H1 (cell line): ENCODE measurements at regions not wholly inside any gene's neighbourhood (a gene's known extent, or its start where the extent isn't known, plus 50 kb on each side); places are given as distances from the start of the nearest gene placed in this dataset.

Source experiments
- CTCF ChIA-PET: fragments of 300-600 bp; sonication (Branson Sonifier 250); formaldehyde crosslinking; loops from one replicate; lab custom pipeline; 2021; ENCODE audit not compliant: partially characterized antibody; lab: Charles Lee
- POLR2A ChIA-PET: fragments of 300-600 bp; sonication (Branson Sonifier 250); formaldehyde crosslinking; loops from one replicate; lab custom pipeline; 2021; ENCODE audit warnings: inconsistent platforms; ENCODE audit not compliant: partially characterized antibody; lab: Charles Lee
- DNase-seq, 2 experiments: peaks; one replicate each; pipeline versions ENCODE4 v3.0.0 to v3.0.0-alpha.2; 2010 to 2022; ENCODE audit warnings: low spot score in 2 of 2, low read depth in 1 of 2, mixed read lengths in 1 of 2
- FAIRE-seq: peaks from 2 replicates; lab custom pipeline; 2011; peaks lifted over from hg19 to GRCh38; lab: Jason Lieb, UNC
- H2AFZ ChIP-seq: 2 replicates; pipeline ENCODE4 v1.8.1; 2012; ENCODE audit warnings: low read length, inconsistent platforms
- H2AK5ac ChIP-seq: 2 replicates; pipeline ENCODE4 v1.6.1; 2013; ENCODE audit warnings: low read depth, low read length
- H2BK120ac ChIP-seq: replicated peaks from 2 replicates; pipeline ENCODE3; 2013; ENCODE audit warnings: low read depth, low read length, inconsistent platforms
- H2BK12ac ChIP-seq: 2 replicates; pipeline ENCODE4 v1.6.1; 2013; ENCODE audit warnings: low read depth, low read length
- H2BK15ac ChIP-seq: 2 replicates; pipeline ENCODE4 v1.6.1; 2013; ENCODE audit warnings: low read length
- H2BK20ac ChIP-seq: 2 replicates; pipeline ENCODE4 v1.6.1; 2013; ENCODE audit warnings: low read length
- H2BK5ac ChIP-seq: 2 replicates; pipeline ENCODE4 v1.6.1; 2013; ENCODE audit warnings: low read depth, low read length
- H3K14ac ChIP-seq: 2 replicates; pipeline ENCODE4 v1.6.1; 2013; ENCODE audit warnings: inconsistent platforms; ENCODE audit not compliant: insufficient read length
- H3K18ac ChIP-seq: 2 replicates; pipeline ENCODE4 v1.6.1; 2013; ENCODE audit warnings: low read length; ENCODE audit errors: extremely low read depth
- H3K23ac ChIP-seq: 2 replicates; pipeline ENCODE4 v1.6.1; 2013; ENCODE audit warnings: inconsistent platforms; ENCODE audit not compliant: insufficient read length
- H3K23me2 ChIP-seq: 2 replicates; pipeline ENCODE4 v1.6.1; 2013; ENCODE audit warnings: low read depth, low read length
- H3K27ac ChIP-seq: 2 replicates; pipeline ENCODE4 v1.6.1; 2011; ENCODE audit warnings: low read depth, low read length, inconsistent platforms
- H3K27me3 ChIP-seq, 4 experiments: replicated peaks in 1 of 4; 1 replicate in 1 of 4; 2 replicates in 3 of 4; pipeline versions ENCODE4 v1.6.1 to v1.8.1; 2011 to 2013; ENCODE audit warnings: low read length in 3 of 4, mild to moderate bottlenecking in 3 of 4, inconsistent platforms in 2 of 4, mixed read lengths in 2 of 4, moderate library complexity in 1 of 4; ENCODE audit not compliant: control insufficient read depth in 3 of 4, insufficient read depth in 3 of 4; ENCODE audit errors: extremely low read depth in 1 of 4
- H3K36me3 ChIP-seq, 4 experiments: 2 replicates each; pipeline versions ENCODE4 v1.6.1 to v1.8.1; 2011 to 2013; ENCODE audit warnings: mild to moderate bottlenecking in 4 of 4, low read length in 3 of 4, moderate library complexity in 2 of 4, control low read depth in 1 of 4, inconsistent platforms in 1 of 4; ENCODE audit not compliant: insufficient read depth in 4 of 4, control insufficient read depth in 2 of 4
- H3K4ac ChIP-seq: replicated peaks from 2 replicates; pipeline ENCODE3; 2013; ENCODE audit warnings: low read length, low read depth, mixed read lengths, inconsistent platforms; ENCODE audit not compliant: insufficient read length
- H3K4me1 ChIP-seq, 4 experiments: replicated peaks in 1 of 4; 1 replicate in 1 of 4; 2 replicates in 3 of 4; pipeline versions ENCODE4 v1.6.1 to v1.8.1; 2011 to 2013; ENCODE audit warnings: low read length in 3 of 4, inconsistent platforms in 2 of 4, mixed read lengths in 1 of 4; ENCODE audit not compliant: insufficient read depth in 4 of 4, control insufficient read depth in 3 of 4
- H3K4me2 ChIP-seq, 2 experiments: 2 replicates each; pipeline versions ENCODE4 v1.6.1 to v1.8.1; 2011 to 2013; ENCODE audit warnings: low read depth in 2 of 2, low read length in 2 of 2, control low read depth in 1 of 2, inconsistent platforms in 1 of 2, mild to moderate bottlenecking in 1 of 2; ENCODE audit not compliant: insufficient read depth in 1 of 2
- H3K4me3 ChIP-seq, 4 experiments: fragments of 200-600, 300-600 bp in 1 of 4; sonication (generic), shearing (Covaris generic), sonication (Bioruptor Twin) in 1 of 4; 2 replicates each; pipeline versions ENCODE4 v1.5.1 to v1.8.1; 2011 to 2016; ENCODE audit warnings: low read length in 4 of 4, low read depth in 3 of 4, control low read depth in 2 of 4, inconsistent platforms in 2 of 4, mild to moderate bottlenecking in 2 of 4, mixed read lengths in 1 of 4, moderate library complexity in 1 of 4; ENCODE audit not compliant: insufficient read depth in 2 of 4; ENCODE audit errors: extremely low read depth in 1 of 4
- H3K56ac ChIP-seq: replicated peaks from 2 replicates; pipeline ENCODE3; 2013; ENCODE audit warnings: low read depth, mild to moderate bottlenecking, mixed read lengths, low read length, inconsistent platforms; ENCODE audit not compliant: insufficient read length
- H3K79me1 ChIP-seq: 2 replicates; pipeline ENCODE4 v1.6.1; 2013; ENCODE audit warnings: low read depth, low read length, control low read depth
- H3K79me2 ChIP-seq, 2 experiments: 2 replicates each; pipeline versions ENCODE4 v1.6.1 to v1.8.1; 2012 to 2013; ENCODE audit warnings: low read length in 2 of 2, mild to moderate bottlenecking in 2 of 2, inconsistent platforms in 1 of 2; ENCODE audit not compliant: insufficient read depth in 2 of 2, control insufficient read depth in 1 of 2
- H3K9ac ChIP-seq, 4 experiments: replicated peaks in 1 of 4; 1 replicate in 1 of 4; 2 replicates in 3 of 4; pipeline versions ENCODE4 v1.6.1 to v1.8.1; 2011 to 2013; ENCODE audit warnings: low read depth in 3 of 4, low read length in 3 of 4, control low read depth in 2 of 4, mild to moderate bottlenecking in 2 of 4, moderate library complexity in 2 of 4, inconsistent platforms in 1 of 4; ENCODE audit errors: extremely low read depth in 1 of 4
- H3K9me3 ChIP-seq, 2 experiments: 2 replicates each; pipeline versions ENCODE4 v1.6.1 to v1.8.1; 2012 to 2013; ENCODE audit warnings: mild to moderate bottlenecking in 2 of 2, moderate library complexity in 2 of 2, control low read depth in 1 of 2, inconsistent platforms in 1 of 2, low read depth in 1 of 2, low read length in 1 of 2, mixed read lengths in 1 of 2; ENCODE audit not compliant: insufficient read depth in 2 of 2
- H4K20me1 ChIP-seq, 2 experiments: replicated peaks in 1 of 2; 2 replicates each; pipeline versions ENCODE3 to v1.8.1; 2011 to 2013; ENCODE audit warnings: inconsistent platforms in 2 of 2, low read length in 2 of 2, mild to moderate bottlenecking in 1 of 2; ENCODE audit not compliant: insufficient read depth in 2 of 2, control insufficient read depth in 1 of 2
- H4K5ac ChIP-seq: 2 replicates; pipeline ENCODE4 v1.6.1; 2013; ENCODE audit warnings: low read length, low read depth, mixed read lengths, inconsistent platforms; ENCODE audit not compliant: insufficient read length
- H4K8ac ChIP-seq: 2 replicates; pipeline ENCODE4 v1.8.0; 2013; ENCODE audit warnings: mild to moderate bottlenecking, moderate library complexity, low read length, inconsistent platforms; ENCODE audit not compliant: insufficient read depth; ENCODE audit errors: extremely low read depth
- H4K91ac ChIP-seq: replicated peaks from 2 replicates; pipeline ENCODE3; 2013; ENCODE audit warnings: low read length, mixed read lengths, inconsistent platforms; ENCODE audit not compliant: insufficient read length
- BACH1 ChIP-seq: IDR thresholded peaks from 2 replicates; pipeline ENCODE4 v1.6.1; 2012; ENCODE audit warnings: low read length, improper control_type of control experiment
- CTBP2 ChIP-seq: IDR thresholded peaks from 2 replicates; pipeline ENCODE4 v1.7.0; 2011; ENCODE audit warnings: borderline replicate concordance, mild to moderate bottlenecking, moderate library complexity, mixed read lengths, low read length; ENCODE audit not compliant: insufficient read depth, insufficient read length
- EZH2 ChIP-seq: fragments of 200-600 bp; sonication (generic); IDR thresholded peaks from 2 replicates; pipeline ENCODE4 v1.7.1; 2012; ENCODE audit warnings: low read depth, mild to moderate bottlenecking, moderate library complexity, low read length, inconsistent platforms; ENCODE audit not compliant: severe bottlenecking
- FOSL1 ChIP-seq: IDR thresholded peaks from 2 replicates; pipeline ENCODE4 v1.6.1; 2011; ENCODE audit warnings: mild to moderate bottlenecking, low read depth, low read length, moderate library complexity; ENCODE audit not compliant: insufficient read depth
- JUN ChIP-seq: IDR thresholded peaks from 2 replicates; pipeline ENCODE4 v1.6.1; 2011; ENCODE audit warnings: low read depth, mild to moderate bottlenecking, improper control_type of control experiment, low read length
- KDM1A ChIP-seq: fragments of 200-600, 300-600 bp; sonication (generic); IDR thresholded peaks from 2 replicates; pipeline ENCODE4 v1.7.1; 2016; ENCODE audit warnings: mild to moderate bottlenecking, low read length, borderline replicate concordance
- NANOG ChIP-seq: IDR thresholded peaks from 2 replicates; pipeline ENCODE4 v1.6.1; 2011; ENCODE audit warnings: low read length, low read depth, mild to moderate bottlenecking, inconsistent platforms; ENCODE audit not compliant: insufficient read depth, poor library complexity, severe bottlenecking
- PHF8 ChIP-seq: fragments of 200-600 bp; sonication (generic); conservative IDR thresholded peaks from 2 replicates; pipeline ENCODE4 v1.7.1; 2012; ENCODE audit warnings: low read depth, mild to moderate bottlenecking, inconsistent platforms, low read length, moderate library complexity
- SAP30 ChIP-seq: fragments of 300-600 bp; sonication (generic); IDR thresholded peaks from 2 replicates; pipeline ENCODE4 v1.7.1; 2012; ENCODE audit warnings: low read length, moderate library complexity, mild to moderate bottlenecking, inconsistent platforms; ENCODE audit not compliant: insufficient read depth, insufficient replicate concordance
- SP4 ChIP-seq: IDR thresholded peaks from 2 replicates; pipeline ENCODE4 v1.6.1; 2012; ENCODE audit warnings: low read length, inconsistent platforms
- whole genome bisulfite sequencing, 2 experiments: shearing (Covaris generic) in 1 of 2; methylation state at CpG; one replicate each; pipeline versions ENCODE4 v1.1.6 to v1.1.7; 2013 to 2015; ENCODE audit warnings: low lambda C conversion rate in 2 of 2, mixed read lengths in 2 of 2, inconsistent platforms in 1 of 2, low coverage in 1 of 2, missing lambda C conversion rate in 1 of 2; ENCODE audit not compliant: insufficient replicate concordance in 2 of 2, insufficient coverage in 1 of 2, insufficient read length in 1 of 2; ENCODE audit errors: extremely low coverage in 1 of 2, missing lambda C conversion rate in 1 of 2; 5-methylcytosine and 5-hydroxymethylcytosine counted together
- TF ChIP-seq, protein P1 (sequence below): IDR thresholded peaks from 2 replicates; pipeline ENCODE4 v1.6.1; 2012; ENCODE audit warnings: inconsistent platforms

- Histone ChIP-seq H3K4me2 (no peak overlapping the region), H3K23ac (no peak overlapping the region), H4K91ac (peak overlapping the region; percentile 48), H2BK20ac (no peak overlapping the region; the same call in 1 of the 2 replicates), H3K4me3 (no peak overlapping the region), H3K27ac (no peak overlapping the region), H2BK12ac (no peak overlapping the region), H3K9ac (no peak overlapping the region), H3K18ac (peak overlapping the region; percentile 15; the same call in 1 of the 2 replicates), H3K79me1 (no peaks in the 10 kb centered on the region), H3K4me1 (peaks cover 0 to 5% (median 2%) of the 10 kb centered on the region in 4 experiments; a peak in 3 of 7 replicates), H2AK5ac (no peak overlapping the region), H3K36me3 (no peaks in the 10 kb centered on the region), H3K4ac (no peak overlapping the region), H3K23me2 (no peaks in the 10 kb centered on the region), H4K8ac (no peak overlapping the region), H2BK15ac (no peak overlapping the region), H2BK5ac (peak overlapping the region; percentile 49; the same call in 1 of the 2 replicates), H2BK120ac (no peak overlapping the region), H4K20me1 (no peaks in the 10 kb centered on the region), H2AFZ (peak overlapping the region; percentile 75; the same call in 1 of the 2 replicates), H3K56ac (no peak overlapping the region), H3K79me2 (no peaks in the 10 kb centered on the region), H4K5ac (no peak overlapping the region), H3K9me3 (no peaks in the 10 kb centered on the region), H3K27me3 (no peaks in the 10 kb centered on the region), H3K14ac (no peak overlapping the region)
- DNase-seq (no peak), FAIRE-seq (no peak)
- WGBS, 2 experiments = 77% methylated on average over 4 of the region's 4 CpGs; no CpG with 5 or more reads in 1 of the 2 experiments
- ChIA-PET CTCF (interaction anchor here (0.6 to 1.1 kb wide), 5 partner anchors 9 to 73 kb away, joined by 3 read pairs; no protein-coding TSS in a partner anchor), POLR2A (interaction anchor here (1.1 kb wide), 1 partner anchor 14 kb away, joined by 3 read pairs; no protein-coding TSS in a partner anchor)
- TF ChIP-seq NANOG (no peak), SAP30 (no peak), EZH2 (no peak), SP4 (no peak), JUN (no peak), CTBP2 (no peak), FOSL1 (no peak), PHF8 (no peak), KDM1A (no peak), BACH1 (no peak)
- TF ChIP-seq, protein P1, sequence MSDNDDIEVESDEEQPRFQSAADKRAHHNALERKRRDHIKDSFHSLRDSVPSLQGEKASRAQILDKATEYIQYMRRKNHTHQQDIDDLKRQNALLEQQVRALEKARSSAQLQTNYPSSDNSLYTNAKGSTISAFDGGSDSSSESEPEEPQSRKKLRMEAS = no peak
These were observed 238.7 kb upstream of the P2RY1 start for GRCh38 chr3:152595975-152596821.
